DND-41 (cell line): ENCODE measurements at regions not wholly inside any gene's neighbourhood (a gene's known extent, or its start where the extent isn't known, plus 50 kb on each side); places are given as distances from the start of the nearest gene placed in this dataset.

Source experiments
- ATAC-seq: fragments of 200-7000 bp; cut with Tn5 transposase; 3 replicates; pipeline ENCODE4 v1.9.1; 2021; ENCODE audit warnings: low read depth; ENCODE audit not compliant: insufficient read depth
- DNase-seq: peaks from one replicate; pipeline ENCODE4 v3.0.0-alpha.2; 2020
- H2AFZ ChIP-seq: 2 replicates; pipeline ENCODE4 v1.6.0; 2012; ENCODE audit warnings: low read depth, low read length
- H3K27ac ChIP-seq: 2 replicates; pipeline ENCODE4 v1.5.1; 2012; ENCODE audit warnings: low read length, inconsistent platforms
- H3K27me3 ChIP-seq: fragments of 200-600 bp; sonication (generic); 2 replicates; pipeline ENCODE4 v1.6.0; 2012; ENCODE audit warnings: low read length, mild to moderate bottlenecking, inconsistent platforms; ENCODE audit not compliant: insufficient read depth, poor library complexity
- H3K36me3 ChIP-seq: 2 replicates; pipeline ENCODE4 v1.5.1; 2012; ENCODE audit warnings: low read length, inconsistent platforms; ENCODE audit not compliant: insufficient read depth
- H3K4me1 ChIP-seq: 2 replicates; pipeline ENCODE4 v1.5.1; 2012; ENCODE audit warnings: mild to moderate bottlenecking, low read length; ENCODE audit not compliant: insufficient read depth
- H3K4me2 ChIP-seq: 2 replicates; pipeline ENCODE4 v1.6.0; 2012; ENCODE audit warnings: mild to moderate bottlenecking, moderate library complexity, low read length, inconsistent platforms; ENCODE audit not compliant: insufficient read depth
- H3K4me3 ChIP-seq, 2 experiments: fragments of 200-600 bp in 1 of 2; shearing (Covaris generic) in 1 of 2; 2 replicates each; pipeline ENCODE4 v1.5.1; 2012 to 2016; ENCODE audit warnings: inconsistent platforms in 2 of 2, low read length in 2 of 2, mild to moderate bottlenecking in 2 of 2, low read depth in 1 of 2, moderate library complexity in 1 of 2
- H3K79me2 ChIP-seq: 2 replicates; pipeline ENCODE4 v1.6.0; 2012; ENCODE audit warnings: low read length, inconsistent platforms; ENCODE audit not compliant: insufficient read depth
- H3K9ac ChIP-seq: 2 replicates; pipeline ENCODE4 v1.6.0; 2012; ENCODE audit warnings: low read depth, mild to moderate bottlenecking, inconsistent platforms, low read length, moderate library complexity
- H3K9me3 ChIP-seq: 2 replicates; pipeline ENCODE4 v1.5.1; 2012; ENCODE audit warnings: low read length, moderate library complexity, mild to moderate bottlenecking, inconsistent platforms; ENCODE audit not compliant: insufficient read depth, severe bottlenecking
- H4K20me1 ChIP-seq: 2 replicates; pipeline ENCODE4 v1.6.0; 2012; ENCODE audit warnings: low read length; ENCODE audit not compliant: insufficient read depth
- EZH2 ChIP-seq: IDR thresholded peaks from 3 replicates; pipeline ENCODE4 v1.6.1; 2012; ENCODE audit warnings: borderline replicate concordance, low read depth, mild to moderate bottlenecking, moderate library complexity, low read length, inconsistent platforms; ENCODE audit not compliant: severe bottlenecking
- TF ChIP-seq, protein P1 (sequence below): IDR thresholded peaks from 2 replicates; pipeline ENCODE4 v1.5.1; 2012; ENCODE audit warnings: borderline replicate concordance, low read length, moderate library complexity, mild to moderate bottlenecking; ENCODE audit not compliant: poor library complexity, severe bottlenecking; ENCODE audit errors: extremely low read depth

DNA sequence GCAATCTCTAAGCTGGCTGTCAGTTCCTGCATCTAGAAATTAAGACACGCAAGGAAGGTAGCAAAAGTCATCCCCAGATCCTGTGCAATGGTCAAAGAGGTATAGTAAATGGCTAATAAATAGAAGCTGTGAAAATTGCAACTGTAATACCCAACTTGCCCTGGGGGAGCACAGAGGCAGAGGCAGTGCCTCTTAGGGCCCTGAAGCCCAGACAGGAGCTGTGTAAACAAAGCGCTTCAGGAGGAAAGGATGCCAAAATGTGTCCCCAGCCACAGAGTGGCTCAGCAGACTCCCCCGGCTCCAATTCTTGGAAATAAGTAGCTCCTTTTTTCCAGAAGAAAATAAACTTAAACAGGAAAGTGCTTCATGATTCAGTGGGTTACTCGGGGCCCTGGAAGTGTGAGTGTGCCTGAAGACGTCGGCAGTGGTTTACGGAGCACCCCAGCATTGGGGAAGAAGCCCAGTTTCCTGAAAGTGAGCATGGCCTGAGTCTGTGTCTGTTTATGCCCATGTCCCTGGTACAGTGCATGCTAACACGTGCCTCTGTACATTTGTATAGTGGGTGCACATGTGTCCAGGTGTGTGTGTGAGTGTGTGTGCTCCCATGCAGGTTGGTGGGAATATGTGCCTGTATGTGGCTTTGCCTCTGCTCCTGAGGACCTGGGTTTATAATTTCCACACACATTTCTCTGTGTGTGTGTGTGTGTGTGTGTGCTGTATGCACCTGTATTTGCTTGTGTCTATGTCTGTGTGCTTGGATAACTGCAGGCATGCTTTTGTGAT, 246.7 kb downstream of the MAFB start:
- DNase-seq (no peak), ATAC-seq (no peak)
- TF ChIP-seq, protein P1, sequence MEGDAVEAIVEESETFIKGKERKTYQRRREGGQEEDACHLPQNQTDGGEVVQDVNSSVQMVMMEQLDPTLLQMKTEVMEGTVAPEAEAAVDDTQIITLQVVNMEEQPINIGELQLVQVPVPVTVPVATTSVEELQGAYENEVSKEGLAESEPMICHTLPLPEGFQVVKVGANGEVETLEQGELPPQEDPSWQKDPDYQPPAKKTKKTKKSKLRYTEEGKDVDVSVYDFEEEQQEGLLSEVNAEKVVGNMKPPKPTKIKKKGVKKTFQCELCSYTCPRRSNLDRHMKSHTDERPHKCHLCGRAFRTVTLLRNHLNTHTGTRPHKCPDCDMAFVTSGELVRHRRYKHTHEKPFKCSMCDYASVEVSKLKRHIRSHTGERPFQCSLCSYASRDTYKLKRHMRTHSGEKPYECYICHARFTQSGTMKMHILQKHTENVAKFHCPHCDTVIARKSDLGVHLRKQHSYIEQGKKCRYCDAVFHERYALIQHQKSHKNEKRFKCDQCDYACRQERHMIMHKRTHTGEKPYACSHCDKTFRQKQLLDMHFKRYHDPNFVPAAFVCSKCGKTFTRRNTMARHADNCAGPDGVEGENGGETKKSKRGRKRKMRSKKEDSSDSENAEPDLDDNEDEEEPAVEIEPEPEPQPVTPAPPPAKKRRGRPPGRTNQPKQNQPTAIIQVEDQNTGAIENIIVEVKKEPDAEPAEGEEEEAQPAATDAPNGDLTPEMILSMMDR: no peak
- TF ChIP-seq EZH2: no peak
- Histone ChIP-seq H3K4me3 (no peak overlapping the region), H3K36me3 (no peaks in the 10 kb centered on the region), H2AFZ (no peak overlapping the region), H3K4me1 (no peaks in the 10 kb centered on the region), H3K79me2 (no peaks in the 10 kb centered on the region), H3K27me3 (peaks cover 14% of the 10 kb centered on the region), H3K4me2 (no peak overlapping the region), H3K27ac (no peak overlapping the region), H3K9me3 (no peaks in the 10 kb centered on the region), H4K20me1 (no peaks in the 10 kb centered on the region), H3K9ac (no peak overlapping the region)

GRCh38 chr20:40441771-40442170, 247.3 kb downstream of the MAFB start:
- TF ChIP-seq EZH2: no peak
- no peaks in the 10 kb centered on the region for H3K36me3 ChIP-seq
- H3K27me3 ChIP-seq: peaks cover 14% of the 10 kb centered on the region
- ATAC-seq: no peak
- no peaks in the 10 kb centered on the region for H3K9me3 ChIP-seq
- DNase-seq: no peak
- H3K9ac ChIP-seq: no peak overlapping the region
- no peak overlapping the region for H3K4me3 ChIP-seq
- H3K4me1 ChIP-seq: no peaks in the 10 kb centered on the region
- H3K4me2 ChIP-seq: no peak overlapping the region
- H4K20me1 ChIP-seq: no peaks in the 10 kb centered on the region
- no peak overlapping the region for H2AFZ ChIP-seq
- H3K79me2 ChIP-seq: no peaks in the 10 kb centered on the region
- no peak overlapping the region for H3K27ac ChIP-seq

GRCh38 chr20:40438161-40438830, 250.7 kb downstream of the MAFB start:
- DNase-seq (no peak), ATAC-seq (no peak)
- TF ChIP-seq, protein P1: no peak
- TF ChIP-seq EZH2: no peak
- Histone ChIP-seq H3K27ac (no peak overlapping the region), H3K36me3 (no peaks in the 10 kb centered on the region), H3K9ac (no peak overlapping the region), H3K27me3 (peaks cover 15% of the 10 kb centered on the region), H2AFZ (no peak overlapping the region), H3K4me1 (no peaks in the 10 kb centered on the region; the same call in 1 of the 2 replicates), H3K9me3 (no peaks in the 10 kb centered on the region), H3K79me2 (no peaks in the 10 kb centered on the region), H4K20me1 (no peaks in the 10 kb centered on the region), H3K4me3 (no peak overlapping the region), H3K4me2 (no peak overlapping the region)

DNA sequence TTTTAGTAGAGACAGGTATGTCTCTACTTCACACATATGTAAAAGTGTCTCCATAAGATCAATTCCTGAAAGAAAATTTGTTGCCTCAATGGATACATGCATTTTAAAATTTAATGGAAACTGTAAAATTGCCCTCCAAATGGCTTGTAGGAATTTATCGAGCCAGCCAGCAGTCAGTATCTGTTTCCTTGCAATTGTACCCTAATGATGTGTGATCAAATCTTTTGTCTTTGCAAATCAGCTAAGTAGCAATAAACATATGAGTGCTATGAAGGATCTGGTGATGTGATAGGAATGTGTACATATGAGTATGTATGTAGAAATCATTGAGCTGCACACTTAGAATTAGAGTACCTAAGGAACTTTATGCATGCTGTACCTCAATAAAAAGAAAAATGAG, 253.0 kb downstream of the MAFB start:
- TF ChIP-seq, protein P1: no peak
- TF ChIP-seq EZH2: no peak
- no peak overlapping the region for H3K4me2 ChIP-seq
- no peaks in the 10 kb centered on the region for H4K20me1 ChIP-seq

More for the DNA sequence above, 253.0 kb downstream of the MAFB start:
- Histone ChIP-seq H3K27me3 (peaks cover 15% of the 10 kb centered on the region), H3K36me3 (no peaks in the 10 kb centered on the region), H3K9ac (no peak overlapping the region), H3K79me2 (no peaks in the 10 kb centered on the region), H3K27ac (no peak overlapping the region), H3K9me3 (no peaks in the 10 kb centered on the region), H2AFZ (no peak overlapping the region), H3K4me3 (no peak overlapping the region), H3K4me1 (no peaks in the 10 kb centered on the region; the same call in 1 of the 2 replicates)
- ATAC-seq (no peak), DNase-seq (no peak)
